Peyer's patch (tissue), 4 donors: ENCODE measurements at regions not wholly inside any gene's neighbourhood (a gene's known extent, or its start where the extent isn't known, plus 50 kb on each side); places are given as distances from the start of the nearest gene placed in this dataset.
"Not testable (repeated sequence)": the region's sequence is repeated elsewhere in the genome, so short reads cannot be mapped to it uniquely, and the experiment has no call there.

Experiments used
- POLR2A ChIP-seq, 2 donors: fragments of 450-650 bp; IDR thresholded peaks; one replicate each; pipeline ENCODE4 v1.5.1; 2017; ENCODE audit warnings: antibody characterized with exemption in 2 of 2, mild to moderate bottlenecking in 2 of 2, moderate library complexity in 2 of 2
- TF ChIP-seq, protein P1 (sequence below), 6 experiments: fragments of 450-650 bp in 4 of 6; fragments of 200-600 bp in 2 of 6; sonication (generic) in 1 of 6; IDR thresholded peaks; one replicate each; pipeline ENCODE4 v1.5.1; 2017 to 2019; ENCODE audit warnings: antibody characterized with exemption in 6 of 6, mild to moderate bottlenecking in 3 of 6, moderate library complexity in 1 of 6

- TF ChIP-seq, protein P1, sequence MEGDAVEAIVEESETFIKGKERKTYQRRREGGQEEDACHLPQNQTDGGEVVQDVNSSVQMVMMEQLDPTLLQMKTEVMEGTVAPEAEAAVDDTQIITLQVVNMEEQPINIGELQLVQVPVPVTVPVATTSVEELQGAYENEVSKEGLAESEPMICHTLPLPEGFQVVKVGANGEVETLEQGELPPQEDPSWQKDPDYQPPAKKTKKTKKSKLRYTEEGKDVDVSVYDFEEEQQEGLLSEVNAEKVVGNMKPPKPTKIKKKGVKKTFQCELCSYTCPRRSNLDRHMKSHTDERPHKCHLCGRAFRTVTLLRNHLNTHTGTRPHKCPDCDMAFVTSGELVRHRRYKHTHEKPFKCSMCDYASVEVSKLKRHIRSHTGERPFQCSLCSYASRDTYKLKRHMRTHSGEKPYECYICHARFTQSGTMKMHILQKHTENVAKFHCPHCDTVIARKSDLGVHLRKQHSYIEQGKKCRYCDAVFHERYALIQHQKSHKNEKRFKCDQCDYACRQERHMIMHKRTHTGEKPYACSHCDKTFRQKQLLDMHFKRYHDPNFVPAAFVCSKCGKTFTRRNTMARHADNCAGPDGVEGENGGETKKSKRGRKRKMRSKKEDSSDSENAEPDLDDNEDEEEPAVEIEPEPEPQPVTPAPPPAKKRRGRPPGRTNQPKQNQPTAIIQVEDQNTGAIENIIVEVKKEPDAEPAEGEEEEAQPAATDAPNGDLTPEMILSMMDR (IDR thresholded peaks at IDR 0.05) = not testable (repeated sequence)
- TF ChIP-seq POLR2A (IDR thresholded peaks at IDR 0.05) = not testable (repeated sequence)
These were observed 4054.7 kb upstream of the TPTE start for GRCh38 chr21:6466707-6467106.
